Inflammatory macrophage (primary cell): ENCODE measurements at regions not wholly inside any gene's neighbourhood (a gene's known extent, or its start where the extent isn't known, plus 50 kb on each side); places are given as distances from the start of the nearest gene placed in this dataset.

Source experiments
- DNase-seq, 2 donors: peaks; one replicate each; pipeline ENCODE4 v3.0.0-alpha.2; 2020 to 2022

- no peak for DNase-seq
Observed at GRCh38 chr13:104473936-104474335, 1407.7 kb upstream of the SLC10A2 start.

GRCh38 chr13:104466016-104466415 is 1399.8 kb upstream of the SLC10A2 start:
- no peak for DNase-seq

GRCh38 chr13:104461049-104461448 is 1394.8 kb upstream of the SLC10A2 start:
- DNase-seq = no peak

GRCh38 chr13:104460554-104460953 is 1394.3 kb upstream of the SLC10A2 start:
- DNase-seq = no peak

GRCh38 chr13:104450006-104450405 is 1383.8 kb upstream of the SLC10A2 start:
- DNase-seq = no peak

- no peak for DNase-seq
Observed at GRCh38 chr13:104447348-104447747, 1381.1 kb upstream of the SLC10A2 start.

- DNase-seq = no peak
Observed at GRCh38 chr13:104442536-104442935, 1376.3 kb upstream of the SLC10A2 start.

- no peak for DNase-seq
Observed at GRCh38 chr13:104436555-104436954, 1370.3 kb upstream of the SLC10A2 start.

- DNase-seq = no peak
Observed at GRCh38 chr13:104431895-104432294, 1365.7 kb upstream of the SLC10A2 start.

GRCh38 chr13:104426435-104426834 is 1360.2 kb upstream of the SLC10A2 start:
- no peak for DNase-seq

- no peak for DNase-seq
Observed at GRCh38 chr13:104422668-104423067, 1356.5 kb upstream of the SLC10A2 start.

- no peak for DNase-seq
Observed at GRCh38 chr13:104416973-104417372, 1350.8 kb upstream of the SLC10A2 start.

GRCh38 chr13:104414771-104415170 is 1348.6 kb upstream of the SLC10A2 start:
- no peak for DNase-seq

- no peak for DNase-seq
Observed at GRCh38 chr13:104414181-104414580, 1348.0 kb upstream of the SLC10A2 start.

GRCh38 chr13:104411141-104411765 is 1345.0 kb upstream of the SLC10A2 start:
- no peak for DNase-seq

- no peak for DNase-seq
Observed at GRCh38 chr13:104408733-104409132, 1342.5 kb upstream of the SLC10A2 start.

GRCh38 chr13:104404325-104404724 is 1338.1 kb upstream of the SLC10A2 start:
- no peak for DNase-seq

GRCh38 chr13:104389691-104390090 is 1323.5 kb upstream of the SLC10A2 start:
- DNase-seq = no peak

- no peak for DNase-seq
Observed at GRCh38 chr13:104387510-104387909, 1321.3 kb upstream of the SLC10A2 start.

GRCh38 chr13:104385404-104385803 is 1319.2 kb upstream of the SLC10A2 start:
- no peak for DNase-seq

- no peak for DNase-seq
Observed at GRCh38 chr13:104382951-104383350, 1316.7 kb upstream of the SLC10A2 start.

GRCh38 chr13:104376588-104376987 is 1310.4 kb upstream of the SLC10A2 start:
- DNase-seq = no peak

GRCh38 chr13:104375614-104376013 is 1309.4 kb upstream of the SLC10A2 start:
- DNase-seq = no peak

GRCh38 chr13:104372095-104372655 is 1306.0 kb upstream of the SLC10A2 start:
- no peak for DNase-seq

- DNase-seq = no peak
Observed at GRCh38 chr13:104365430-104365829, 1299.2 kb upstream of the SLC10A2 start.
